Mesenchymal stem cell (in vitro differentiated cells and primary cell): ENCODE measurements at regions not wholly inside any gene's neighbourhood (a gene's known extent, or its start where the extent isn't known, plus 50 kb on each side); places are given as distances from the start of the nearest gene placed in this dataset.

Experiments used
- DNase-seq: peaks from one replicate; pipeline ENCODE4 v3.0.0-alpha.2; 2013
- H2AFZ ChIP-seq: one replicate; pipeline ENCODE4 v1.6.1; 2013; ENCODE audit warnings: low read depth, mild to moderate bottlenecking, control low read depth, inconsistent platforms, low read length, moderate library complexity
- H2AK5ac ChIP-seq: 2 replicates; pipeline ENCODE4 v1.6.1; 2013; ENCODE audit warnings: low read length, moderate library complexity, mild to moderate bottlenecking, inconsistent platforms; ENCODE audit not compliant: severe bottlenecking
- H2BK120ac ChIP-seq: one replicate; pipeline ENCODE4 v1.6.1; 2013; ENCODE audit warnings: low read depth, mild to moderate bottlenecking, inconsistent platforms, low read length, moderate library complexity
- H2BK12ac ChIP-seq, 2 experiments: one replicate each; pipeline ENCODE4 v1.6.1; 2013; ENCODE audit warnings: inconsistent platforms in 2 of 2, low read length in 2 of 2, mild to moderate bottlenecking in 2 of 2, moderate library complexity in 2 of 2, control low read depth in 1 of 2
- H2BK15ac ChIP-seq: one replicate; pipeline ENCODE4 v1.6.1; 2013; ENCODE audit warnings: mild to moderate bottlenecking, low read depth, inconsistent platforms; ENCODE audit not compliant: poor library complexity, severe bottlenecking
- H2BK5ac ChIP-seq: 2 replicates; pipeline ENCODE4 v1.6.1; 2013; ENCODE audit warnings: low read depth, mild to moderate bottlenecking, low read length, control low read depth, inconsistent platforms; ENCODE audit not compliant: poor library complexity, severe bottlenecking
- H3K14ac ChIP-seq, 2 experiments: one replicate each; pipeline ENCODE4 v1.6.1; 2013; ENCODE audit warnings: inconsistent platforms in 2 of 2, low read length in 2 of 2, control low read depth in 1 of 2, mild to moderate bottlenecking in 1 of 2, moderate library complexity in 1 of 2
- H3K18ac ChIP-seq, 2 experiments: one replicate each; pipeline ENCODE4 v1.6.1; 2013; ENCODE audit warnings: inconsistent platforms in 2 of 2, low read length in 2 of 2, control low read depth in 1 of 2, low read depth in 1 of 2, mild to moderate bottlenecking in 1 of 2
- H3K23ac ChIP-seq, 2 experiments: one replicate each; pipeline ENCODE4 v1.6.1; 2013; ENCODE audit warnings: inconsistent platforms in 2 of 2, low read length in 2 of 2, mild to moderate bottlenecking in 2 of 2, moderate library complexity in 2 of 2, control low read depth in 1 of 2
- H3K27ac ChIP-seq: 2 replicates; pipeline ENCODE4 v1.5.1; 2013; ENCODE audit warnings: mild to moderate bottlenecking, moderate library complexity, low read length, control low read depth, inconsistent platforms; ENCODE audit not compliant: poor library complexity, severe bottlenecking
- H3K27me3 ChIP-seq, 2 experiments: 2 replicates each; pipeline versions ENCODE4 v1.6.1 to v1.7.0; 2013; ENCODE audit warnings: low read length in 2 of 2, mild to moderate bottlenecking in 2 of 2, moderate library complexity in 2 of 2, control low read depth in 1 of 2, inconsistent platforms in 1 of 2; ENCODE audit not compliant: control insufficient read depth in 1 of 2, insufficient read depth in 1 of 2
- H3K36me3 ChIP-seq, 2 experiments: 2 replicates each; pipeline versions ENCODE4 v1.6.1 to v1.7.0; 2013; ENCODE audit warnings: low read length in 2 of 2, control low read depth in 1 of 2, inconsistent platforms in 1 of 2, low read depth in 1 of 2, mild to moderate bottlenecking in 1 of 2; ENCODE audit not compliant: insufficient read depth in 2 of 2, control insufficient read depth in 1 of 2
- H3K4ac ChIP-seq, 2 experiments: one replicate each; pipeline ENCODE4 v1.6.1; 2013; ENCODE audit warnings: inconsistent platforms in 2 of 2, low read length in 2 of 2, mild to moderate bottlenecking in 2 of 2, moderate library complexity in 2 of 2, control low read depth in 1 of 2, low read depth in 1 of 2
- H3K4me1 ChIP-seq: 2 replicates; pipeline ENCODE4 v1.6.1; 2013; ENCODE audit warnings: low read depth, low read length, control low read depth; ENCODE audit not compliant: control insufficient read depth, insufficient read depth
- H3K4me2 ChIP-seq: 2 replicates; pipeline ENCODE4 v1.6.1; 2013; ENCODE audit warnings: low read length, mild to moderate bottlenecking, inconsistent platforms; ENCODE audit not compliant: poor library complexity, severe bottlenecking
- H3K4me3 ChIP-seq, 2 experiments: 2 replicates each; pipeline versions ENCODE4 v1.5.1 to v1.7.0; 2013; ENCODE audit warnings: low read length in 2 of 2, mild to moderate bottlenecking in 2 of 2, control low read depth in 1 of 2, low read depth in 1 of 2; ENCODE audit not compliant: insufficient read depth in 1 of 2
- H3K79me1 ChIP-seq: replicated peaks from 2 replicates; pipeline ENCODE4 v1.6.1; 2013; ENCODE audit warnings: mild to moderate bottlenecking, control low read depth, low read length, inconsistent platforms; ENCODE audit not compliant: poor library complexity, severe bottlenecking
- H3K9ac ChIP-seq: 2 replicates; pipeline ENCODE4 v1.7.0; 2013; ENCODE audit warnings: mild to moderate bottlenecking, low read length, moderate library complexity
- H3K9me3 ChIP-seq: 2 replicates; pipeline ENCODE4 v1.7.0; 2013; ENCODE audit warnings: mild to moderate bottlenecking, low read length; ENCODE audit not compliant: control insufficient read depth
- H4K8ac ChIP-seq: one replicate; pipeline ENCODE4 v1.6.1; 2013; ENCODE audit warnings: inconsistent platforms, mild to moderate bottlenecking, low read length, moderate library complexity
- H4K91ac ChIP-seq: one replicate; pipeline ENCODE4 v1.6.1; 2013; ENCODE audit warnings: mild to moderate bottlenecking, low read length, inconsistent platforms
- WGBS: methylation state at CpG from one replicate; pipeline ENCODE4 v1.1.7; 2013; ENCODE audit warnings: mixed read lengths; 5-methylcytosine and 5-hydroxymethylcytosine counted together

- H2AK5ac ChIP-seq: no peak overlapping the region
- no peak for DNase-seq
- no peak overlapping the region for H2BK15ac ChIP-seq
- H3K4me3 ChIP-seq: no peak overlapping the region
- H3K36me3 ChIP-seq: no peaks in the 10 kb centered on the region
- no peaks in the 10 kb centered on the region for H3K4me1 ChIP-seq
- H2AFZ ChIP-seq: no peak overlapping the region
- H3K79me1 ChIP-seq: no peaks in the 10 kb centered on the region
- WGBS: no CpG with 5 or more reads among the region's 3 CpGs
- no peak overlapping the region for H3K23ac ChIP-seq
- H3K27me3 ChIP-seq: no peaks in the 10 kb centered on the region
- H4K8ac ChIP-seq: no peak overlapping the region
- no peak overlapping the region for H3K27ac ChIP-seq
- no peak overlapping the region for H2BK120ac ChIP-seq
- no peak overlapping the region for H3K14ac ChIP-seq
- H3K9me3 ChIP-seq: peaks cover 19% of the 10 kb centered on the region
- no peak overlapping the region for H3K4me2 ChIP-seq
- no peak overlapping the region for H3K4ac ChIP-seq
- H4K91ac ChIP-seq: no peak overlapping the region
- H2BK12ac ChIP-seq: no peak overlapping the region
- no peak overlapping the region for H2BK5ac ChIP-seq
- no peak overlapping the region for H3K9ac ChIP-seq
- no peak overlapping the region for H3K18ac ChIP-seq
These were observed 344.5 kb upstream of the PCDH20 start for GRCh38 chr13:61760102-61760501.

DNA sequence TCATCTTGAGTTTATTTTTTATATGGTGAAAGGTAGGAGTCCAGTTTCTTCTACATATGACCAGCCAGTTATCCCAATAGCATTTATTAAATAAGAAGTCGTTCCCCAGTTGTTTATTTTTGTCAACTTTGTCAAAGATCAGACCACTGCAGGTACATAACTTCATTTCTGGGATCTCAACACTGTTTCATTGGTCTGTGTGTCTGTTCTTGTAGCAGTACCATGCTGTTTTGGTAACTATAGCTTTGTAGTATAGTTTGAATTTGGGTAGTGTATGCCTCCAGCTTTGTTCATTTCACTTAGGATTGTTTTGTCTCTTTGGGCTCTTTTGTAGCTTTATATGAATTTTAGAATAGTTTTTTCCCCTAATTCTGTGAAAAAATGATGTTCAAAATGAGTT lies 340.4 kb upstream of the PCDH20 start:
- H3K4me3 ChIP-seq: peak overlapping the region in 1 of 2 experiments; percentile 31
- no peaks in the 10 kb centered on the region for H3K79me1 ChIP-seq
- no peak overlapping the region for H3K27ac ChIP-seq
- H3K18ac ChIP-seq: no peak overlapping the region
- no peaks in the 10 kb centered on the region for H3K36me3 ChIP-seq
- no peak overlapping the region for H2AFZ ChIP-seq
- peaks cover 19% of the 10 kb centered on the region for H3K9me3 ChIP-seq
- no peaks in the 10 kb centered on the region for H3K27me3 ChIP-seq
- no peak for DNase-seq
- no peak overlapping the region for H4K91ac ChIP-seq
- no peak overlapping the region for H3K4me2 ChIP-seq
- no peak overlapping the region for H2BK15ac ChIP-seq
- H2BK5ac ChIP-seq: no peak overlapping the region
- no peak overlapping the region for H3K23ac ChIP-seq
- no CpG with 5 or more reads among the region's 1 CpG for WGBS
- H3K4me1 ChIP-seq: no peaks in the 10 kb centered on the region
- no peak overlapping the region for H3K9ac ChIP-seq
- H3K14ac ChIP-seq: no peak overlapping the region
- H2BK12ac ChIP-seq: no peak overlapping the region
- H2BK120ac ChIP-seq: no peak overlapping the region
- H4K8ac ChIP-seq: no peak overlapping the region
- no peak overlapping the region for H3K4ac ChIP-seq
- no peak overlapping the region for H2AK5ac ChIP-seq

- no peak overlapping the region for H3K9ac ChIP-seq
- H3K14ac ChIP-seq: no peak overlapping the region
- no peaks in the 10 kb centered on the region for H3K27me3 ChIP-seq
- no peak overlapping the region for H3K4ac ChIP-seq
- no peak overlapping the region for H4K8ac ChIP-seq
- no peak overlapping the region for H3K4me2 ChIP-seq
- H3K27ac ChIP-seq: no peak overlapping the region
- no peak overlapping the region for H2BK5ac ChIP-seq
- no peak overlapping the region for H2BK12ac ChIP-seq
- H2AFZ ChIP-seq: no peak overlapping the region
- H3K4me3 ChIP-seq: no peak overlapping the region
- no peak overlapping the region for H3K18ac ChIP-seq
- H2BK120ac ChIP-seq: no peak overlapping the region
- no peak for DNase-seq
- no peaks in the 10 kb centered on the region for H3K79me1 ChIP-seq
- H3K4me1 ChIP-seq: no peaks in the 10 kb centered on the region
- no peaks in the 10 kb centered on the region for H3K36me3 ChIP-seq
- H4K91ac ChIP-seq: no peak overlapping the region
- no peak overlapping the region for H2AK5ac ChIP-seq
- H3K23ac ChIP-seq: no peak overlapping the region
- H3K9me3 ChIP-seq: peaks cover 9% of the 10 kb centered on the region
- H2BK15ac ChIP-seq: no peak overlapping the region
These were observed 335.4 kb upstream of the PCDH20 start for GRCh38 chr13:61751039-61751438.

- Histone ChIP-seq H2AK5ac (no peak overlapping the region), H3K27me3 (no peaks in the 10 kb centered on the region), H2AFZ (no peak overlapping the region), H3K4me2 (no peak overlapping the region), H3K4ac (no peak overlapping the region), H2BK120ac (no peak overlapping the region), H4K91ac (no peak overlapping the region), H3K36me3 (no peaks in the 10 kb centered on the region), H3K27ac (no peak overlapping the region), H4K8ac (no peak overlapping the region), H3K4me3 (no peak overlapping the region), H2BK15ac (no peak overlapping the region), H3K79me1 (no peaks in the 10 kb centered on the region), H3K4me1 (no peaks in the 10 kb centered on the region), H3K14ac (no peak overlapping the region), H3K9me3 (no peaks in the 10 kb centered on the region), H2BK5ac (no peak overlapping the region), H3K18ac (no peak overlapping the region), H3K23ac (no peak overlapping the region), H2BK12ac (no peak overlapping the region), H3K9ac (no peak overlapping the region)
- DNase-seq: no peak
- WGBS: 100% methylated on average over 1 of the region's 2 CpGs
These were observed 322.6 kb upstream of the PCDH20 start for GRCh38 chr13:61738236-61738750.
